ENCODE measurements at regions not wholly inside any gene's neighbourhood (a gene's known extent, or its start where the extent isn't known, plus 50 kb on each side); places are given as distances from the start of the nearest gene placed in this dataset.

DNA sequence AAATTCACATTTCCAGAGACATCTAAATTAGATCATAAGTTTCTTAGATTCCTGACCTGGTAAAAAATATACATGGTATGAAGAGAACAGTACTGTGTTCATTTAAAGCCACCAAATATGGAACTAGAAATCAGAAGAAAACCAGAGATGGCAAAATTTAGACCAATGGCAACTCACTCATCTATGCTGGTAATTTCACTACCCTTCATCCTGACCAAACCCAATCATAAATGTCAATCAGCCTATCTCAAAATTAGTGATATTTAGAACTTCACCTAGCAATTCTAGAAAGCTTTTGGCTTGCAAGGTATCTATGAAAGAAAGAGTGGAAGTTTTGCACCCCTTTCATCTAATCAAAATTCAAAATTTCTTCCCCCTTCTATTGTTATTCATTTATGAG is 107.7 kb downstream of the NIBAN1 start:
- FAIRE-seq: no peak
- no peak for DNase-seq (ENCODE audit: insufficient read length)
- TF ChIP-seq POLR2AphosphoS5 (IDR thresholded peaks at IDR 0.05; ENCODE audit: low read depth, low read length): no peak
- no peak for TF ChIP-seq POLR2A (IDR thresholded peaks at IDR 0.05; ENCODE audit: low read depth, low read length)
- TF ChIP-seq TAF1 (IDR thresholded peaks at IDR 0.05; ENCODE audit: borderline replicate concordance, low read depth, low read length): no peak

DNA sequence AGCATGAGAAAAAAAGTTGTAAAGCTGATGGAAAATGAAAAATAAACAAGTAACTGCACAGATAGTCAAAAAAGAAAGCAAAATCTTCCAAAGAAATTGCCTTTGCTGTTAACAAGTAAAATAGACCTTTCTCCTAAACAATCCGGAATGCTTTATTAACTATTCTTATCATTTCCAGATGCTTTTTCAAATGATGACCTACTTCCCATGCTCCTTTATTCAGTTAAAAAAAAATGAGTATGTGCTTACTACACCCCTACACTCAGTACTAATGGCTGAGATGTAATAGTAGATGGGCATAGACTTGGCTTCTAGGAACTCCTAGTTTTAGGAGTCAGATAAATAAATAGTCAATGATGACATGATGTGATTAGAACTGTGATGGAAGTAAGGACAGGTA is 108.5 kb downstream of the NIBAN1 start:
- no peak for TF ChIP-seq POLR2A (IDR thresholded peaks at IDR 0.05; ENCODE audit: low read depth, low read length)
- no peak for TF ChIP-seq TAF1 (IDR thresholded peaks at IDR 0.05; ENCODE audit: borderline replicate concordance, low read depth, low read length)
- TF ChIP-seq POLR2AphosphoS5 (IDR thresholded peaks at IDR 0.05; ENCODE audit: low read depth, low read length): no peak
- peak; percentile 81 for FAIRE-seq

DNA sequence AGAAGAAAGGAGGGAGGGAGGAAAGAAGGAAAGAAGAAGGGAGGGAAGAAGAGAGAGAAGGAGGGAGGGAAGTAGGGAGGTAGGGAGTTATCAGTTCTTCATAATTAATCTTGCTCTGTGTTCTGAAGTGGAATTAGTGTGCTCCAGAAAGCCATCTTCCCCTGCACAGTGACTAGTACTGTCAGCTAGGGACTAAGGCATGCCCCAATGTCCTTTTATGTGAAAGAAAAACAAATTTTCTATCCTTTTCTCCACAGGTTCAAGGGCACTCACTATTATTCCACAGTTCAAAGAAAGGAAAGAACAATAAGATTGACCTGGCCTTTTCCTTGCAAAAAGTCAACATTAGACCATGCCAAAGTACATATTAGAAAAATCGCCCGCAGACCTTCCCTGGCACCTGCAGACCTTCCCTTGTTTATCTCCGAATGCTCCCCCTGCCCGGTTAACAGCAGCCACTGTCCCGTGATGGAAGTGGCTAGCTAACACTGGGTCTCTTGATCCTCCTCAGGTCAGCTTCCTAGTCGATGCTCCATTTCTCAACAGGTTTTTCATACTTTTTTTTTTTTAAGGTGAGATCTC is 107.2 kb upstream of the EDEM3 start:
- TF ChIP-seq TAF1 (IDR thresholded peaks at IDR 0.05; ENCODE audit: borderline replicate concordance, low read depth, low read length) (no peak), POLR2AphosphoS5 (IDR thresholded peaks at IDR 0.05; ENCODE audit: low read depth, low read length) (no peak), POLR2A (IDR thresholded peaks at IDR 0.05; ENCODE audit: low read depth, low read length) (no peak)
- no peak for FAIRE-seq
- no peak for DNase-seq (ENCODE audit: insufficient read length)

More for the DNA sequence above, 108.5 kb downstream of the NIBAN1 start:
- DNase-seq (ENCODE audit: insufficient read length): no peak

DNA sequence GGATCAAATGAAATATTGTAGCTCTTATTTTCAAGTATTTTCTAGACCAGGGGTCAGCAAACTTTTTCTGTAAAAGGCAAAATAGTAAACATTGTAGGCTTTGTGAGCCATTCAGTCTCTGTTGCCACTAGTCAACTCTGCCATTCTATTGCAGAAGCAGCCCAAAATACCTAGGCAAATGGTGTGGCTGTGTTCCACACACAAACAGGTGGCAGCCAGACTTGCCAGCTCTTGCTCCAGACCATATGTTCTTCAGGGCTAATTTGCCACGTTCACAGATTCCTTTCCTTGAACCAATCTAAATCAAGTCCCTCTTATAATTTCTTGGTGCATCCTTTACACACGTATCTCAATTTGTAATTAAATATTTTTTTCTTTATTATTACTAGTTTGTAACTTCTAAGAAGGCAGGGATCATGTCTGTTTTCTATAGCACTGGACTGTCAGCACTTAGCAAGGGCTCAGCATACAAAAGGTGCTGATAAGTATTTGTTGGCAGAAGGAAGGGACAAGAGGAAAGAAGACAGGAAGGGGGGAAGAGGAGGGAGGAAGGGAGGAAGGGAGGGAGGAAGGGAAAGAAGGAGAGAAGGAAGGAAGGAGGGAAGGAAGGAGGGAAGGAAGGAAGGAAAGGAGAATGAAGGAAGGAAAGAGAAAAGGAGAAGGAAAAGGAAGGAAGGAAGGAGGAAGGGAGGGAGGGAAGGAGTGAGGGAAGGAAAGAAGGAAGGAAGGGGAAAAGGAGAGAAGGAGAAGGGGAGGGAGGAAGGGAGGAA is 106.5 kb upstream of the EDEM3 start:
- peak; percentile 78 for FAIRE-seq
- DNase-seq (ENCODE audit: insufficient read length): no peak
- TF ChIP-seq POLR2AphosphoS5 (IDR thresholded peaks at IDR 0.05; ENCODE audit: low read depth, low read length): no peak
- no peak for TF ChIP-seq POLR2A (IDR thresholded peaks at IDR 0.05; ENCODE audit: low read depth, low read length)
- no peak for TF ChIP-seq TAF1 (IDR thresholded peaks at IDR 0.05; ENCODE audit: borderline replicate concordance, low read depth, low read length)

DNA sequence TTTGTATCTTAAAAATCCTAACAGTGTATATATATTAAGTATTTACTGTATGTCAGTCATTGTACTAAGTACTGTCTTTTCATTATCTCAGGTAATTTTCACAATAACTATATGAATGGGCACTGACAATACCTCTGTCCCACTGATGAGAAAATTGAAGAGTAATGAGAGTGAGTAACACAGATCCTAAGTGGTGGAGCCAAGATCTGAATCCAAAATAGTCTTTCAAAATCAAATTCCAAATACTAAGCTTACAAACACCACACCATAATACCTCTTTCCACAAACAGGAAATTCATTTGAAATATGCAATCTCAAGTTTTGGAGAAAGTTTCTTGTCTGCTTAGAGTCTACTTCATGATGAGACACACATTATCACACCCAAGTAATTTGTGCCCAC is 105.9 kb upstream of the EDEM3 start:
- no peak for FAIRE-seq
- no peak for DNase-seq (ENCODE audit: insufficient read length)
- TF ChIP-seq TAF1 (IDR thresholded peaks at IDR 0.05; ENCODE audit: borderline replicate concordance, low read depth, low read length): no peak
- no peak for TF ChIP-seq POLR2AphosphoS5 (IDR thresholded peaks at IDR 0.05; ENCODE audit: low read depth, low read length)
- no peak for TF ChIP-seq POLR2A (IDR thresholded peaks at IDR 0.05; ENCODE audit: low read depth, low read length)

DNA sequence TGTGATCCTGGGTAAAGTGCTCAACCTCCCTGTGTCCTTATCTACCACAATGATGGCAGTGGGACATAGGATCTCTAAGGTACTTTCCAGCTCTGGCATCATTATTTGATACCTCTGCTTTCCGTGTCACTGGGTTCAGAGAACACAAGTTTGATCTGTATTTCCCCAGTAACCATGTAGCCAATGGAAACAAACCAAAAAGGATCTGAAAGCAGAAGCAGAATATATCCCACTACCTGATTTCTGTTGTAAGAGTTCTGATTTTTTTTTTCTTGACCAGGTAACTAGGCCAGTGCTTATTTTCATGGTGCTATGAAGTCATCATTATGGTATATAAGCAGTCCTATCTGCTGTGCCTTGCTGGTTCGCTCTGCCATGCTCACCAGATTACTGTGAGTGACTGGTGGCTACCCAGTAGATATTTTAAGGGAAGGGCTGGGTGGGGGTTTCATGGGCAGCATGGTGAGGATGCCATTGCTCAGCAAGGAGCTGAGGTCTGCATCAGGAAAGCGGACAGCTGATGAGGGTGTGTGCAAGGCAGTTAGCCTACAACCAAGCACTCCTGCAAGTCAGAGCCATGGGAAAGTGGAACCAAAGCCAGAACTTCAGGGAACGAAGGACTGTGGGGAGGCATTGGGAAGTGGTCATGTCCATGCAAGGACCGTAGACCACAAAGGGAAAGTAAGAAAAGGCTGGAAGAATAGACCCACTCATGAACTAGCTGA is 104.9 kb upstream of the EDEM3 start:
- DNase-seq (ENCODE audit: insufficient read length) (no peak), FAIRE-seq (peak; percentile 84)
- no peak for TF ChIP-seq POLR2A (IDR thresholded peaks at IDR 0.05; ENCODE audit: low read depth, low read length)
- no peak for TF ChIP-seq POLR2AphosphoS5 (IDR thresholded peaks at IDR 0.05; ENCODE audit: low read depth, low read length)
- TF ChIP-seq TAF1 (IDR thresholded peaks at IDR 0.05; ENCODE audit: borderline replicate concordance, low read depth, low read length): no peak

DNA sequence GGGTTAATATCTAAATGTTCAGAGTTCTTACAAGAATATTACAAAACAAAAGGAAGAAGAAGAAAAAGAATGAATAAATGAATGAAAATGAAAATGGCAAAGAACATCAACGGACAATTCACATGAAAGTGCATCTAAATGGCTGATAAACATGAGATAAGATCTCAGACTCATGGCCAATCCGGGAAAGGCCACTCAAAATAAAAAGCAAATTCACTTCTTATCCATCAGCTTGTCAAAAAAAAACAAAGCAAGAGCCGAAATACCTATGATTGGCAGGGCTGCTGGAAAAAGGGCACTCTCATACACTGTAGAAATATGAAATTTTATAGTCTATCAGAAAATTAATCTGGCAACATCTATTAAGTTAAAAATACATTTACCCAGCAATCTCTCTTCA is 103.6 kb upstream of the EDEM3 start:
- FAIRE-seq (peak; percentile 38), DNase-seq (ENCODE audit: insufficient read length) (no peak)
- no peak for TF ChIP-seq POLR2AphosphoS5 (IDR thresholded peaks at IDR 0.05; ENCODE audit: low read depth, low read length)
- TF ChIP-seq TAF1 (IDR thresholded peaks at IDR 0.05; ENCODE audit: borderline replicate concordance, low read depth, low read length): no peak
- TF ChIP-seq POLR2A (IDR thresholded peaks at IDR 0.05; ENCODE audit: low read depth, low read length): no peak

DNA sequence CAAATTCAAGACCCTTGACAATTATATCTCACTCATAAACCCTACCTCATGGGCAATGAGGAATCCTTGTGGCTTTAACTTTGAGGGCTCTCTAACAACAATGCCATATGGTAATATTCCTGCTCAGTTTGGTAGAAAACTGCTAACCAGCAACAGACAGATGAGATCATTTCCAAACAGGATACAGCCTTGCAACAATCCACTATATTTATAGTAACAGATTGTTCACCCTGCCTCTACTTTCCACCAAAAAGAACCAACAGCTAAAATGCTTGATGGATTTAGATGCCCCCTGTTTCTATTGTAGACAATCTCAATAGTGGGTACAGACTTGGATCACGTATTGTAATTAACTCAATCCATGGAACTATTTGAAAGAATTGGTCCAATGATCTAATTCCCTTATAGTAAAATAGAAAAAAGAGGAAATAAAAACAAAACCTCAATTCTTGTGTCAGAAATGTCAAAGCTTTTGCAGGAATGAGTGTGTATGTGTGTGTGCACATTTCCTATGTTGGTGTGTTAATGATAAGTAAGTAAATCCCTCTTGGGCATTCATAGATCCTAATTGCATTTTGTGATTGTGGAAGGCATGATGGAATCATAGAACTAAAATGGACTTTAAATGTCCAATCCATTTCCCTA is 100.0 kb upstream of the EDEM3 start:
- DNase-seq (ENCODE audit: insufficient read length) (no peak), FAIRE-seq (no peak)
- TF ChIP-seq TAF1 (IDR thresholded peaks at IDR 0.05; ENCODE audit: borderline replicate concordance, low read depth, low read length) (no peak), POLR2AphosphoS5 (IDR thresholded peaks at IDR 0.05; ENCODE audit: low read depth, low read length) (no peak), POLR2A (IDR thresholded peaks at IDR 0.05; ENCODE audit: low read depth, low read length) (no peak)

DNA sequence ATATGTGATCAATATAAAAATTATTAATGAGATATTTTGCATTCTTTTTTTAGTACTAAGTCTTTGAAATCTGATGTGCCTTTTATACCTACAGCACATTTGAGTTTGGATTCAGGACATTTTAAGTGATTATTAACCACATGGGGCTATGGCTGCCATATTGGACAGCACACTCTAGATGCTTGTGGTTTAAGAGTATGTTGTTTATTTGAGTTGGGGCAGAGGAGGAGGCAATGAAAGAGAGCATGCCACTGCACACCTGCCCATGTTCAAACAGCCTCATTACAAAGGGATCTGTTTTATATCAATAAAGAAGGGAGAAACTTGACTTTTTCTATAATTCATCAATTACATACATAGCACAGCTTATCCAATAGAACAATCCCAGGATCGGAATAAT is 99.4 kb upstream of the EDEM3 start:
- FAIRE-seq (no peak), DNase-seq (ENCODE audit: insufficient read length) (no peak)
- no peak for TF ChIP-seq POLR2A (IDR thresholded peaks at IDR 0.05; ENCODE audit: low read depth, low read length)
- no peak for TF ChIP-seq TAF1 (IDR thresholded peaks at IDR 0.05; ENCODE audit: borderline replicate concordance, low read depth, low read length)
- TF ChIP-seq POLR2AphosphoS5 (IDR thresholded peaks at IDR 0.05; ENCODE audit: low read depth, low read length): no peak

DNA sequence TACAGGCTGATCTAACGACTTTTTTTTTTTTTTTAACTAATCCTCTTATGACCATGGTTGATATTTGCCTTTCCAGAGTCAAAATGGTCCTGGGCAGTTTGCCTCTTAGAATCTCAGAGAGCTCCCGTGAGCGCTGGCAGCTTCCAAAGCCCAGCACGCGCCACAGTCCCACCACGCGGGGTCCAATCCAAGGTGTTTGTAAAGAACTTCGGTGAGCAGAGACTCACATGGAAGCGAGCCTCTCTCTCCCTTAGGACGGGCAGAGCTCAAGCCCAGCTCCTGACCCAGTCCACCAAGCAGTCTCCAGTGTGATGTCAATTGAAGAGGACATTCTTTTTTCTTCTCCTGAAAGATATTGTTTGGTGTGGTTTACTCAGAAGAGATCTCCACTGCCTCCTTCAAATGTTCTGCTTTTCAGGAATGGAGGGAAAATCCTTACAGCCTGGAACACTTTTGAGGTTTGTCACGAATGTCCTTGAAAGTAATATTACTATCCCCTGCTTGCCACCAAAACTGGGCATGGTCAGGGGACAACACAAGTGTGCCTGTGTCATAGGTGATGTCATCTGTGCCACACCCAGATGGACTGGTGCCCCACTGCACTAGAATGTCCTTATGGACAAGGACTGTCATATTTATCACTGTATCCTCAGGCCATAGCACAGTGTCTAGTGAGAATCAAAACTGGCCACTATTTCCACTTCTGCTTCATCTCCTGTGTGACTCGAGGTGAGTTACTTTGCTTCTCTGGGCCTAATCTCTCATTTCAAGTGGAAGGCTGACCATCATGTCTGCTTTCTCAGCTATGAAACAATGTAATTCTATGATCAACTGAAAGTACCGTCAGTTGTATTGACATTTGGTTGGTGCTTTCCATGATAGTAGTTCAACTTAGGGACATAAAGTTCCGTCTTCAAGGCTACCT is 97.4 kb upstream of the EDEM3 start:
- no peak for DNase-seq (ENCODE audit: insufficient read length)
- TF ChIP-seq TAF1 (IDR thresholded peaks at IDR 0.05; ENCODE audit: borderline replicate concordance, low read depth, low read length): no peak
- TF ChIP-seq POLR2A (IDR thresholded peaks at IDR 0.05; ENCODE audit: low read depth, low read length): no peak
- no peak for TF ChIP-seq POLR2AphosphoS5 (IDR thresholded peaks at IDR 0.05; ENCODE audit: low read depth, low read length)
- peak; percentile 46 for FAIRE-seq

Measured in GM12892 (cell line).